Liver (tissue), 3 donors: ENCODE measurements at regions not wholly inside any gene's neighbourhood (a gene's known extent, or its start where the extent isn't known, plus 50 kb on each side); places are given as distances from the start of the nearest gene placed in this dataset.
"Not testable (repeated sequence)": the region's sequence is repeated elsewhere in the genome, so short reads cannot be mapped to it uniquely, and the experiment has no call there.

ENCODE experiments used
- ATF3 ChIP-seq: IDR thresholded peaks from 2 replicates; pipeline ENCODE4 v1.6.1; 2016; ENCODE audit warnings: antibody characterized with exemption
- CTCF ChIP-seq: fragments of 150-350 bp; IDR thresholded peaks from 2 replicates; pipeline ENCODE4 v1.5.1; 2017; ENCODE audit warnings: improper control_type of control experiment, low read depth, low read length; ENCODE audit not compliant: missing input control
- EGR1 ChIP-seq, 2 donors: IDR thresholded peaks; 2 replicates each; pipeline ENCODE4 v1.6.1; 2016 to 2018; ENCODE audit warnings: antibody characterized with exemption in 2 of 2, low read depth in 2 of 2
- HNF4A ChIP-seq, 2 donors: conservative IDR thresholded peaks; 2 replicates each; pipeline ENCODE4 v1.6.1; 2016; ENCODE audit warnings: antibody characterized with exemption in 2 of 2, mild to moderate bottlenecking in 2 of 2
- JUND ChIP-seq, 2 donors: IDR thresholded peaks; 2 replicates each; pipeline ENCODE4 v1.6.1; 2016; ENCODE audit warnings: antibody characterized with exemption in 2 of 2
- RAD21 ChIP-seq, 2 donors: IDR thresholded peaks; 2 replicates each; pipeline ENCODE4 v1.6.1; 2016; ENCODE audit warnings: antibody characterized with exemption in 2 of 2, mild to moderate bottlenecking in 2 of 2
- SP1 ChIP-seq: IDR thresholded peaks from 2 replicates; pipeline ENCODE4 v1.6.1; 2018; ENCODE audit warnings: antibody characterized with exemption, mild to moderate bottlenecking
- YY1 ChIP-seq: IDR thresholded peaks from 2 replicates; pipeline ENCODE4 v1.6.1; 2016; ENCODE audit warnings: antibody characterized with exemption, mild to moderate bottlenecking
- ZBTB33 ChIP-seq: IDR thresholded peaks from 2 replicates; pipeline ENCODE4 v1.6.1; 2016; ENCODE audit warnings: antibody characterized with exemption
- TF ChIP-seq, protein P1 (sequence below): IDR thresholded peaks from 2 replicates; pipeline ENCODE4 v1.6.1; 2016; ENCODE audit warnings: antibody characterized with exemption, mild to moderate bottlenecking
- donor health status: healthy.
- donor health status: healthy.

DNA sequence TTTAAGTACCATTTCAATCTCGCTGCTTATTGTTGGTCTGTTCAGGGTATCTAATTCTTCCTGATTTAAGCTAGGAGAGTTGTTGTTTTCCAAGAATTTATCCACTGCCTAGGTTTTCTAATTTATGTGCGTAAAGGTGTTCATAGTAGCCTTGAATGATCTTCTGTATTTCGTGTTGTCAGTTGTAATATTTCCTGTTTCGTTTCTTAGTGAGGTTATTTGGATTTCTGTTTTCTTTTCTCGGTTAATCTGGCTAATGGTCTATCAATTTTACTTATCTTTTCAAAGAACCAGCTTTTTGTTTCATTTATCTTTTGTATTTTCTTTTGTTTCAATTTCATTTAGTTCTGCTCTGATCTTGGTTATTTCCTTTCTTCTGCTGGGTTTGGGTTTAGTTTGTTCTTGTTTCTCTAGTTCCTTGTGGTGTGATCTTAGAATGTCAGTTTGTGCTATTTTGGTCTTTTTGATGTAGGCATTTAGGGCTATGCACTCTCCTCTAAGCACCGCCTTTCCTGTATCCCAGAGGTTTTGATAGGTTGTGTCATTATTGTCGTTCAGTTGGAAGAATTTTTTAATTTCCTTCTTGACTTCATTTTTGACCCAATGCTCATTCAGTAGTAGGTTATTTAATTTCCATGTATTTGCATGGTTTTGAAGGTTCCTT lies 92.5 kb upstream of the CSRP2 start:
- TF ChIP-seq ZBTB33; JUND (IDR thresholded peaks at IDR 0.05); CTCF; HNF4A (conservative IDR thresholded peaks at IDR 0.05); SP1; RAD21 (IDR thresholded peaks at IDR 0.05); EGR1 (IDR thresholded peaks at IDR 0.05; ENCODE audit: low read depth in 2 of 2); YY1; ATF3: not testable (repeated sequence)
- TF ChIP-seq, protein P1, sequence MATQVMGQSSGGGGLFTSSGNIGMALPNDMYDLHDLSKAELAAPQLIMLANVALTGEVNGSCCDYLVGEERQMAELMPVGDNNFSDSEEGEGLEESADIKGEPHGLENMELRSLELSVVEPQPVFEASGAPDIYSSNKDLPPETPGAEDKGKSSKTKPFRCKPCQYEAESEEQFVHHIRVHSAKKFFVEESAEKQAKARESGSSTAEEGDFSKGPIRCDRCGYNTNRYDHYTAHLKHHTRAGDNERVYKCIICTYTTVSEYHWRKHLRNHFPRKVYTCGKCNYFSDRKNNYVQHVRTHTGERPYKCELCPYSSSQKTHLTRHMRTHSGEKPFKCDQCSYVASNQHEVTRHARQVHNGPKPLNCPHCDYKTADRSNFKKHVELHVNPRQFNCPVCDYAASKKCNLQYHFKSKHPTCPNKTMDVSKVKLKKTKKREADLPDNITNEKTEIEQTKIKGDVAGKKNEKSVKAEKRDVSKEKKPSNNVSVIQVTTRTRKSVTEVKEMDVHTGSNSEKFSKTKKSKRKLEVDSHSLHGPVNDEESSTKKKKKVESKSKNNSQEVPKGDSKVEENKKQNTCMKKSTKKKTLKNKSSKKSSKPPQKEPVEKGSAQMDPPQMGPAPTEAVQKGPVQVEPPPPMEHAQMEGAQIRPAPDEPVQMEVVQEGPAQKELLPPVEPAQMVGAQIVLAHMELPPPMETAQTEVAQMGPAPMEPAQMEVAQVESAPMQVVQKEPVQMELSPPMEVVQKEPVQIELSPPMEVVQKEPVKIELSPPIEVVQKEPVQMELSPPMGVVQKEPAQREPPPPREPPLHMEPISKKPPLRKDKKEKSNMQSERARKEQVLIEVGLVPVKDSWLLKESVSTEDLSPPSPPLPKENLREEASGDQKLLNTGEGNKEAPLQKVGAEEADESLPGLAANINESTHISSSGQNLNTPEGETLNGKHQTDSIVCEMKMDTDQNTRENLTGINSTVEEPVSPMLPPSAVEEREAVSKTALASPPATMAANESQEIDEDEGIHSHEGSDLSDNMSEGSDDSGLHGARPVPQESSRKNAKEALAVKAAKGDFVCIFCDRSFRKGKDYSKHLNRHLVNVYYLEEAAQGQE, result not testable (repeated sequence)
